Putamen (tissue), 1 donor: ENCODE measurements at regions not wholly inside any gene's neighbourhood (a gene's known extent, or its start where the extent isn't known, plus 50 kb on each side); places are given as distances from the start of the nearest gene placed in this dataset.
"Not testable (repeated sequence)": the region's sequence is repeated elsewhere in the genome, so short reads cannot be mapped to it uniquely, and the experiment has no call there.

Source experiments
- DNase-seq: peaks from one replicate; pipeline ENCODE4 v3.0.0-alpha.2; 2016; ENCODE audit warnings: low spot score

GRCh38 chr16:35170061-35170460 lies 1710.6 kb downstream of the TP53TG3F start:
- not testable (repeated sequence) for DNase-seq

- no peak for DNase-seq
Observed at GRCh38 chr16:35170610-35171009, 1711.2 kb downstream of the TP53TG3F start.

- DNase-seq, result no peak
Observed at GRCh38 chr16:35171106-35171505, 1711.7 kb downstream of the TP53TG3F start.

- DNase-seq, result no peak
Observed at GRCh38 chr16:35173295-35173694, 1713.9 kb downstream of the TP53TG3F start.

- no peak for DNase-seq
Observed at GRCh38 chr16:35174016-35174415, 1714.6 kb downstream of the TP53TG3F start.

GRCh38 chr16:35176449-35176848 lies 1717.0 kb downstream of the TP53TG3F start:
- DNase-seq, result no peak

GRCh38 chr16:35177851-35178250 lies 1718.4 kb downstream of the TP53TG3F start:
- DNase-seq, result no peak

GRCh38 chr16:35180970-35181369 lies 1721.6 kb downstream of the TP53TG3F start:
- no peak for DNase-seq

GRCh38 chr16:35181422-35182030 lies 1722.1 kb downstream of the TP53TG3F start:
- DNase-seq, result no peak

GRCh38 chr16:35182043-35182677 lies 1722.7 kb downstream of the TP53TG3F start:
- no peak for DNase-seq

GRCh38 chr16:35182943-35183550 lies 1723.6 kb downstream of the TP53TG3F start:
- DNase-seq, result no peak

- DNase-seq, result no peak
Observed at GRCh38 chr16:35184356-35184870, 1725.0 kb downstream of the TP53TG3F start.

- DNase-seq, result no peak
Observed at GRCh38 chr16:35185366-35186044, 1726.1 kb downstream of the TP53TG3F start.

GRCh38 chr16:35186045-35186759 lies 1726.8 kb downstream of the TP53TG3F start:
- no peak for DNase-seq

GRCh38 chr16:35187665-35188225 lies 1728.3 kb downstream of the TP53TG3F start:
- no peak for DNase-seq

GRCh38 chr16:35188288-35189155 lies 1729.1 kb downstream of the TP53TG3F start:
- DNase-seq, result no peak

- no peak for DNase-seq
Observed at GRCh38 chr16:35192993-35193392, 1733.6 kb downstream of the TP53TG3F start.

- DNase-seq, result no peak
Observed at GRCh38 chr16:35193956-35194355, 1734.5 kb downstream of the TP53TG3F start.

GRCh38 chr16:35194681-35195080 lies 1735.3 kb downstream of the TP53TG3F start:
- DNase-seq, result no peak

GRCh38 chr16:35195173-35195863 lies 1735.9 kb downstream of the TP53TG3F start:
- DNase-seq, result no peak
